Mucosa of stomach (tissue), 1 donor: ENCODE measurements at regions not wholly inside any gene's neighbourhood (a gene's known extent, or its start where the extent isn't known, plus 50 kb on each side); places are given as distances from the start of the nearest gene placed in this dataset.

Experiments used
- H3K27me3 ChIP-seq: one replicate; pipeline ENCODE4 v1.7.0; 2013; ENCODE audit warnings: mild to moderate bottlenecking, low read length; ENCODE audit not compliant: control insufficient read depth, insufficient read depth
- H3K36me3 ChIP-seq: one replicate; pipeline ENCODE4 v1.7.0; 2013; ENCODE audit warnings: low read length; ENCODE audit not compliant: control insufficient read depth, insufficient read depth
- H3K4me1 ChIP-seq: one replicate; pipeline ENCODE4 v1.7.0; 2013; ENCODE audit warnings: mild to moderate bottlenecking, low read length; ENCODE audit not compliant: control insufficient read depth, insufficient read depth
- H3K4me3 ChIP-seq: one replicate; pipeline ENCODE4 v1.7.0; 2013; ENCODE audit warnings: low read length
- H3K9ac ChIP-seq: one replicate; pipeline ENCODE4 v1.7.0; 2013; ENCODE audit warnings: mild to moderate bottlenecking, low read length, moderate library complexity
- H3K9me3 ChIP-seq: one replicate; pipeline ENCODE4 v1.7.0; 2013; ENCODE audit warnings: mild to moderate bottlenecking, low read length, moderate library complexity; ENCODE audit not compliant: control insufficient read depth
- donor health status: Pancreatic carcinoma.

DNA sequence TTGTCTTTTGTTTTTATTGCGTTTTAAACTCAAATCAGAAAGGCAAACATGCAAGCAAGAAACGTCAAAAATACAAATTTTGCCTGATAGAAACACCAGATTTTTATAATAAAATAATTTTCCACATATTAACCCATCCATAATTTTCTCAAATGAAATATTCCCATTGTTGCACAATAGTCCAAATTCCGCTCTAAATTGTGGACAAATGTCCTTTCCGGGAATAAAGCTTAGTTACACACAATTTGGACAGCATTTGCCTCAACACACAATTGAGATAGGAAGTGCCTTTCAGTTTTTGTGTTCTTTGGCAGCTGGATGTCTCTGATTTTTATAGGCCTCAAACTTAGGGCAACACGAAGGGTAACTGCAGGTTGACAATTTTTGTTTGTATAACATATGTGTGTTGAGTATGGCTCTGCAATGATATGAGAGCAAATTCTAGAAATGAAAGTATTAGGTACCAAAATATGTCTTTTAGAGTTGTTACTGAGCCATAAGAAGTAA lies 105.8 kb downstream of the DIO2 start:
- no peaks in the 10 kb centered on the region for H3K27me3 ChIP-seq
- no peaks in the 10 kb centered on the region for H3K4me1 ChIP-seq
- no peaks in the 10 kb centered on the region for H3K36me3 ChIP-seq
- H3K9me3 ChIP-seq: no peaks in the 10 kb centered on the region
- no peak overlapping the region for H3K4me3 ChIP-seq
- no peak overlapping the region for H3K9ac ChIP-seq

DNA sequence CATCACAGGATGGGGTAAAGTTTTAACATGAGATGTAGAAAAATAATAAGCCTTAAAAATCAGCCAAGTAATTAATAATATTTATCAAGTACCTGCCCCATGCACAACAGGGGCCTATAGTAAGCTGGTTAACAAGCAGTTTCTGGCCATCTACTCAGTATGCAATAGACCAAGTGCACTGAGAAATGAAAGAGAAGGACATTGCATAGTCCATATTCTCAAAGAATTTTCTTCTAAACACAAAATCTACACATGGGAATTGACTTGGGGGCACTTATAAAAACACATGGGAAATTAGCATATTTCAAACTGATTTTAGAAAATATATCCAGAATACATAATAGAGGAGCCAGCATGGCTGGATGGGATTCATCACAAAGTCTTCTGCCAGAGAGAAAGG lies 109.5 kb downstream of the DIO2 start:
- no peaks in the 10 kb centered on the region for H3K4me1 ChIP-seq
- no peaks in the 10 kb centered on the region for H3K27me3 ChIP-seq
- H3K9me3 ChIP-seq: no peaks in the 10 kb centered on the region
- H3K4me3 ChIP-seq: no peak overlapping the region
- no peaks in the 10 kb centered on the region for H3K36me3 ChIP-seq
- no peak overlapping the region for H3K9ac ChIP-seq

DNA sequence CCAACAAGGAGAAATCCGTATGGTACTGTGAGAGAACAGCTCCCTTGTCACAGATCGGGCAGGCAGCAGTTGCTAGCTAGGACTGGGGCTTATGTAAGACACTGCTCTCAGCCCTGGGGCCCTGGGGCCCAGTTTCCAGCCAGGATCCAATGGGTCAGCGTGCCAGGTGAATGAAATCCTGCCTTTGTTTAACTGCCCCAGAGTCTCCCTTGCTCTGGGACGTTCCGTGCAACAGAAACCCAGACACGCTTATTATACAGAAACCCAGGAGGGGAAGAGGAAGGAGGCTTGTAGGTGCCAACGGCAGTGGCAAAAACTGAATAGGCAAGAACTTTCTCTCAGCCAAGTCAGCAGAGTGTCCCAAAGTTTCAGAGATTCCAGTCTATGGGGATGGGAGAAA lies 110.6 kb downstream of the DIO2 start:
- Histone ChIP-seq H3K9ac (no peak overlapping the region), H3K36me3 (no peaks in the 10 kb centered on the region), H3K9me3 (no peaks in the 10 kb centered on the region), H3K4me1 (no peaks in the 10 kb centered on the region), H3K4me3 (no peak overlapping the region), H3K27me3 (no peaks in the 10 kb centered on the region)

DNA sequence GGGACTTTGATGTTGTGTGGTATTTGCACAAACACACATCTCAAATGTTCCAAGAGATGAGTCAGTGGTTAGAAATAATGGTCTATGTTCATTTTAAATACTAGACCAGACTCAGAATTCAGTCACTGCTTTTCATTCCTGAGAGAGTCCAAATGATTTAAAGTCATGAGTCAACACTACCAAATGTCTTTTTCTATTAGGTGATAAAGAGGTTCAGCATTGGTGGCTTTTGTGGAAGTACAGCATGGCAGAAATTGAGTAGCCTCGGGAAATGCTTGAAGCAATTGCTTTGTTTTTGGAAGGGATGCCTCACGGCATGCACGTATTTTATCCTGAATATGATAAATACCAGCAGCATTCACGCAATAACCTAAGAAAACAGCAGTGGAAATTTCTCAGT lies 115.7 kb downstream of the DIO2 start:
- H3K27me3 ChIP-seq: no peaks in the 10 kb centered on the region
- H3K9me3 ChIP-seq: no peaks in the 10 kb centered on the region

DNA sequence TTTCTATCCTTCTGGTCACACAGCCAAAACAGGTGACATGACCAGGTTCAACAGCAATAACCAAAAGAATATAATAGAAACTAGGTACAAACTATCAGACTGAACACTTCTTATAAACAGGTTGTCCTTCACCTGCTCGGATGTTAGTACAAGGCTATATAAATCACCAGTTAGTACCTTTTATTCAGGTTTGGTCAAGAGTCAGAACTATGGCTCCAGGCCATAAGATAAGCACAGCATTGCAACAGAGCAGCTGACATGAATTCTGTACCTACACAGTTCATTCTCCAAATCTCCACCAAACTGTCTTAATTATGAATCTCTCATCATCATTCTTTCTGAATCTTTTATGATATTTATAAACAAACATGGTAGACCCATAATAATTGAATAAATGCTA lies 123.9 kb downstream of the DIO2 start:
- peak overlapping the region; percentile 4 for H3K4me3 ChIP-seq
- H3K27me3 ChIP-seq: no peaks in the 10 kb centered on the region
- H3K9me3 ChIP-seq: no peaks in the 10 kb centered on the region
- H3K4me1 ChIP-seq: no peaks in the 10 kb centered on the region
- no peaks in the 10 kb centered on the region for H3K36me3 ChIP-seq
- no peak overlapping the region for H3K9ac ChIP-seq

More for the DNA sequence above, 115.7 kb downstream of the DIO2 start:
- no peaks in the 10 kb centered on the region for H3K4me1 ChIP-seq
- H3K9ac ChIP-seq: no peak overlapping the region
- no peaks in the 10 kb centered on the region for H3K36me3 ChIP-seq
- no peak overlapping the region for H3K4me3 ChIP-seq

DNA sequence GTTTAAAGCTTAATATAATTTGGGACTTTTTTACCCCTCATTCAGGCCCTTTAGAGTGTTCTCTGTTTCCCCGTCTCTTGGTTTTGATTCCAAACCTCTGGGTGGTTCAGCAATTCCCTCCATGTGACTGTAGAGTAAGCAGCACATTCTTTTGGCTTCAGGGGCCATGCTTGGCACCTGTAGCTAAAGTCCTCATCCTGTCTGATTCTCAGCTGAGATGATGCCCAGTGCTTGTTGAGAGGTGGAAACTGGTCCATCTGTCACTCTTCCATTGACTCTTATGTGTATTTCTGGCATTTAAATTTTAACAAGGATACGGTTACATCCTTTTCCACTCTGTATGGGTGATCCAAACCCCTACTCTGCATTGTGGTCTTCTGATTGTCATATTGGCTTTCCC lies 127.1 kb downstream of the DIO2 start:
- H3K9ac ChIP-seq: no peak overlapping the region
- H3K4me1 ChIP-seq: no peaks in the 10 kb centered on the region
- H3K27me3 ChIP-seq: no peaks in the 10 kb centered on the region
- H3K4me3 ChIP-seq: no peak overlapping the region
- H3K36me3 ChIP-seq: no peaks in the 10 kb centered on the region
- H3K9me3 ChIP-seq: no peaks in the 10 kb centered on the region

DNA sequence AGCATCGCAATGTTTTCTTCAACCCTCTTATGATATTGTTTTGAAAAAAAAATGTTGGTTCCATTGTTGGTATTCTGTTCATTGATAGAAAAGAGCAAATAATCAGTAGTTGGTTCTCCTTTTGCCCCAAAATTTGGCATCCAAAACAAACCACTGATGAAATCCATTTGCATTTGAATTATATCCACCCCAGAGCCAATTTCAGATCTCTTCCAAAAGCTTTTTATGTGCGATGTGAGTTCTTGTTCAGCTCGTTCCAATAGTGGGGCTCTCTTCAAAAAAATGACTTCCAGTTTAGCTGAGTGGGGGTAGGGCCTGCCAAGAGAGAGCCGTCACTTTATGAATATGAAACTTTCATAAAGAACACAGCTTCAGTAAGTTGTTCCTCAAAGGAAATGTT lies 130.7 kb downstream of the DIO2 start:
- Histone ChIP-seq H3K4me3 (no peak overlapping the region), H3K4me1 (no peaks in the 10 kb centered on the region), H3K9me3 (no peaks in the 10 kb centered on the region), H3K9ac (no peak overlapping the region), H3K36me3 (no peaks in the 10 kb centered on the region), H3K27me3 (no peaks in the 10 kb centered on the region)

DNA sequence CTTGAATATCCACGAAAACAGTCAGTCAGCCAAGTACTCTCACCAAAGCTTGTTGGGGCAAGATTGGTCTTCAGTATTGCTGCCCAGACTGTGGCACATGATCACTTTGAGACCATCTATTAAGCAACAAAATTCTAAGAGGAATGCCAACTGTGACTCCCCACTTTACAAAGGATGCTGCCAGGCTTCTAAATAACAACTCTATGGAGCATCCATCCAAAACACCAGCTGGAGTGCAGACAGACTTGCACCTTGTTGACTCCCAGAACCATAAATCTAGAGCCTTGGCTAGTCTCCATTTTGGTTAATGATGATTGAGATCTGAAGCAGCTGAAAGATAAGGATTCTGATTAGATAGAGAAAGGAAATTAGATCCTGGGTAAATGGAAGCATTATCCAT lies 132.8 kb downstream of the DIO2 start:
- Histone ChIP-seq H3K9ac (no peak overlapping the region), H3K4me3 (no peak overlapping the region), H3K36me3 (no peaks in the 10 kb centered on the region), H3K9me3 (no peaks in the 10 kb centered on the region), H3K27me3 (no peaks in the 10 kb centered on the region), H3K4me1 (no peaks in the 10 kb centered on the region)

DNA sequence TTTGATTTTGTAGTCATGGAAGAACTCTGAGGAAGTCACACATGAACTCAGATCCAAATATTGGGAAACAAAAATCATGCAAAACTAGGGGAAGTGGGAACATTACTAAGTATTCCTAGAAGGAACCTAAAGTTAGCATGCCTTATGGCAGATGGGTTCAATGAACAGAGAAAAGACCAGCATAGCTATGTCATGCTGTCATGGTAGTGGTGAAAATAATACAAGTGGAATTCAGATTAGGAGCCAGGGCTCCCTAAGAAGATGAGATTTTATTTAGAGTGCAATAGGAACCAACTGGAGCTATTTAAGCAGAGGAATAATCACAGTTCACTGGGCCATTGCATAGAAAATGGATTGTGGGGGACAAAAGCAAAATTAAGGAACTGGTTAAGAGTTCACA lies 134.0 kb downstream of the DIO2 start:
- no peaks in the 10 kb centered on the region for H3K4me1 ChIP-seq
- H3K9me3 ChIP-seq: no peaks in the 10 kb centered on the region
- H3K27me3 ChIP-seq: no peaks in the 10 kb centered on the region
- H3K4me3 ChIP-seq: no peak overlapping the region
- no peak overlapping the region for H3K9ac ChIP-seq
- H3K36me3 ChIP-seq: no peaks in the 10 kb centered on the region

DNA sequence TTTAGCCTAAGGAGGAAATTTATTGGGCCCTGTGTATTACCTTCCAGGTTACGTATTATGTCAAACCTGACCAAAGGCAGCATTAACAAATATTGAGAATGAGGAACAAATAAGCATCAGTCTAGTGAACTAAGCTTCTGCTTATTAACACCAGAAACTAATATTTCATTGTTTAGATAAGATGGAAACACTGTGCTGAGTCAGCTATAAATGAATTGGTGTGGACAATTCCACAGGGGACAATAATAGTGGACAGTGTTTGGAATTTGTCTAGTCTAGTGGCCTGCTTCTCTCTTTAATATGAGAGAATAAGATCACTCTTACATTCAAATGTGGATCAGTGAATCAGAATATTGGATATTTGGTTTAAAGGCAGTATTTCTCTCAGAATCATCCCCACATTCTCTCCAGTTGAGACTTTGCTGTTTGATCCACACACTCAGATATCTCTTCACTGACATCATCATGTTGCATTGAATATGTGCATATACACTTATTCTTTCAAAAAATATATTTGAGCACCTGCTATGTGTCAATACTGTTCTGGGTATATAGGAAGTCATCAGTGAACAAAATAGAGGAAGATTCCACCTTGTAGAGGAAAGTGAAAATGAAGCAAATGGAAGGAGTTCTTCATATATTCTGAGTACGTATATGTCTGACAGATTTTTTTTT lies 136.3 kb downstream of the DIO2 start:
- Histone ChIP-seq H3K9ac (no peak overlapping the region), H3K9me3 (no peaks in the 10 kb centered on the region), H3K4me1 (no peaks in the 10 kb centered on the region), H3K4me3 (no peak overlapping the region), H3K27me3 (no peaks in the 10 kb centered on the region), H3K36me3 (no peaks in the 10 kb centered on the region)

DNA sequence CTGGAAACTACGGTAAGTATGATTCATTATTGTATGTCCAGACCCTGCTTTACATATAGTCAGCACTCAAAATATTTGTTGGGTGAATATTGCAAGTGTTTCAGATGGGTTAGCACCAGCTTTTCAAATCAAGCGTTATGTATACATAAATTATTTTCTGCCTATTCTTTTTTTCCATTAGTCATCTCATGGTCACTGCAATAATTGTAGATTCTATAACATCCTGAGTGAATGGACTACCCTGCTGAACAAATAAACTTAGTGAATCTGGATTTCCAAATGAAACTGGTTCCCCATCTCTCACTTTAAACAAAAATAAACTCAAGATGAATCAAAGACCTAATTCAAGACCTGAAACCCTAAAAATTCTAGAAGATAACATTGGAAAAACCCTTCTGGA lies 152.3 kb downstream of the DIO2 start:
- Histone ChIP-seq H3K36me3 (no peaks in the 10 kb centered on the region), H3K4me1 (no peaks in the 10 kb centered on the region), H3K9ac (no peak overlapping the region), H3K4me3 (no peak overlapping the region), H3K9me3 (no peaks in the 10 kb centered on the region), H3K27me3 (no peaks in the 10 kb centered on the region)

DNA sequence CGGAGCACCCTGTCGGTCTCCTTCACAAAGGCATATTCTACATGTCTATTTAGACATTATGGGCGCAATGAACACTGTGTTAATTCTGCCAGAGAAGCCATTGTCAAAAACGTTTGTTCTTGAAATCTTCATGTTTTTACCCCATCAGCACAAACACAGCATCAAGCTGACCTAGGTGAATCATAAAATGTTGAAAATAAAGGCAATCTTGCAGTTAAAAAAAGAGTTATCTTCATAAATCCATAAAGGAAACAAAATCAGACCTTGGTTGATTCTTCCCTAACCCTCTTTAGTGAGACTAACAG lies 154.9 kb downstream of the DIO2 start:
- H3K9ac ChIP-seq: no peak overlapping the region
- H3K36me3 ChIP-seq: no peaks in the 10 kb centered on the region
- no peak overlapping the region for H3K4me3 ChIP-seq
- no peaks in the 10 kb centered on the region for H3K4me1 ChIP-seq
- H3K9me3 ChIP-seq: no peaks in the 10 kb centered on the region
- no peaks in the 10 kb centered on the region for H3K27me3 ChIP-seq
